NCI-H526 treated with DMSO at 0.1 percent for 48 hours (cell line): ENCODE measurements at regions not wholly inside any gene's neighbourhood (a gene's known extent, or its start where the extent isn't known, plus 50 kb on each side); places are given as distances from the start of the nearest gene placed in this dataset.
A peak's percentile ranks its signal among the peaks of the same experiment; 100 is the strongest.

ENCODE experiments used
- DNase-seq: peaks from one replicate; lab custom pipeline; 2025; lab: John Stamatoyannopoulos, UW

DNA sequence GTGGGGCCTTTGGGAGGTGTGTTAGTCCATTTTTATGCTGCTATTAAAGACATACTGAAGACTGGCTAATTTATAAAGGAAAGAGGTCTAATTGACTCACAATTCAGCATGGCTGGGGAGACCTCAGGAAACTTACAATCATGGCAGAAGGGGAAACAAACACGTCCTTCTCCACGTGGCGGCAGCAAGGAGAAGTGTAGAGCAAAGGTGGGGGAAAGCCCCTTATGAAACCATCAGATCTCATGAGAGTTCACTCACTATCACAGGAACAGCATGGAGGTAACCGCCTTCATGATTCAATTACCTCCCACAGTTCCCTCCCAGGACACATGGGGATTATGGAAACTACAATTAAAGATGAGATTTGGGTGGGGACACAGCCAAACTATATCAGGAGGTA, 187.1 kb upstream of the OSR1 start:
- no peak for DNase-seq

DNA sequence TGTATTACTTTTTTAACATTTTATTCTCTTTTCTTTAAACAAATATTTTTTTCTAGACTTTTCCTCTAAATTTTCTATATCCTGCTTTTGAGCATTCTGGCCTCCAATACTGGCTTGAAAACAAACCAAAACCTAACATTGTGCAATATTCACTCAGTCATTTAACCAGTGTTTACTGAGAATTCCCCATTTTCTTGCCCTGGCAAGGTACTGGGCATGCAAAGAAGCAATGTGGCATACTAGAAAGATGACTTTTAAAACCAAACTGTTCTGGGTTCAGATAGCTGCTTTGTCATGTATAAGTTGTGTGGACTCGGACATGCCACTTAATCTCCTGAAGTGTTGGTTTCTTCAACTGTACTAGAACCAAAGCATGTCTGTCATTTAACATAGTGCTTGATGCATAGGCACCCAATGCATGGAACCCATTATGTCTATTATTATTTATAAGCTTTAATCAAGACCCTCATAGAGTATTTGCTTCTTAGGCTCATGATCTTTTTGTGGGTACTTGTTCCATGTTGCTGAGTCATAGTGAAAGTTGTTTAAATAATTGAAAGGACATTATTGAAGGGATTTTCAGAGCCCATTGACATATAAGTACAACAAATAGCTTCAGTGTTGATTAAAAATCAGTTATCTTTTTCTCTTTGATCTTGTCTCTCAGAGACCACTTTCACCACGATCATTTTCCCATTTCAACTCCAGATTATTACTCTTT, 185.4 kb upstream of the OSR1 start:
- no peak for DNase-seq

- no peak for DNase-seq
These were observed 184.6 kb upstream of the OSR1 start for GRCh38 chr2:19542796-19543662.

DNA sequence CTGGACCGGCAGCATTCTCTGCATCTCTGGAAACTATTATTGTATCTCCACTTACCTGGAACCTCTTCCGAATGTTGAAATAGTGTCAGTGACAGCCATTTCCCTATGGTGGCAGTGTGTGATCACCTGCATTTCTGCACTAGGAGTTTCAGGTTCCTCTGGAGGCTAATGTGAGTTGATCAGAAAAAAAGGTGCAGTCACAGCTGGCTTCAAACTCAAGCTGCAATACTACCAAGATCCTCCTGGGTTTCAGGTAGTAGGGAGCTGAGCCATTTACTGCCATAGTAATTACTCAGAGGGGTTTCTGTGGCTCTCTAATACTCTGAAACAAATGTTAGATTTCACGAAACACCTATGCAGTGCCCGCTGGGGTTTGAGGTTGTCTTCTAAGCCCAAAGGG, 183.5 kb upstream of the OSR1 start:
- DNase-seq, result no peak

GRCh38 chr2:19540739-19541525, 182.5 kb upstream of the OSR1 start:
- DNase-seq, result no peak

GRCh38 chr2:19538411-19538963, 180.1 kb upstream of the OSR1 start:
- no peak for DNase-seq

GRCh38 chr2:19536136-19536535, 177.7 kb upstream of the OSR1 start:
- no peak for DNase-seq

GRCh38 chr2:19532547-19533196, 174.2 kb upstream of the OSR1 start:
- no peak for DNase-seq

GRCh38 chr2:19529677-19530076, 171.3 kb upstream of the OSR1 start:
- no peak for DNase-seq

DNA sequence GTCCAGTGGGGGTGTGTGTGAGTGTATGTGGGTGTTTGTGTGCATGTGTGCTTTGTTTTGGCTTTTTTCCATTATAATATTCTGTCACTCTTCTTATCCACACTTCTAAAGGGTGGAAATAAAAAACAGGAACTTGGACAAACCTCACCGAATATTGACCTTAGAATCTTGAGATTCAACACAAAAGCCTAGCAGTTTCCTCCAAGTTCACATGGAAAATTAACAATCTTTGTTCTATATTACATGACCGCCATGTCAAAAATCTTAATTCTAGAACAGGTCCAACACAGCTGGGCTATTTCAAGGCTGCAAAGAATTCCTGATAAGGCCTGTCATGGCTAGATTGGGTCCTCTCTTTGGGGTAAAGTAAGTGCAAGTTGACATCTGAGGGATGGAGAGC, 169.3 kb upstream of the OSR1 start:
- no peak for DNase-seq

- DNase-seq, result no peak
These were observed 166.9 kb upstream of the OSR1 start for GRCh38 chr2:19525313-19525712.

GRCh38 chr2:19519045-19519444, 160.6 kb upstream of the OSR1 start:
- DNase-seq, result no peak

DNA sequence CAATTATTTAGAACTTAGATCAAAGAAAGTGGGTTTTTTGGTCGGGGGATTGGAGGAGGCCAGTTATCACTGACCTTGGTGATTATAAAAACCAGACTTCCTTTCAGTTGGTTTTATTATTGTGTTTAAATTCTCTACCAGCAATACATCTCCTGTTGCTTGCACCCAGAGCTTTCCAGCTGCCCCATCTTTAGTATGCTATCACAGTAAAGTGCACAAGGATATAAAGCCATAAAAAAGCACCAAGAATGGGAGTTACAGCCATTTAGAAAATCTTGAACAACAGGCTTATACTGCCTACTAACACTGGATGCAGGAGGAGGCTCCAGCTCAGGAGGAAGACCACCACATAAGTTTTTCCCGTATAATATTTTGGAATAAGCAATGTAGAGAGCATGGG, 148.7 kb upstream of the OSR1 start:
- DNase-seq, result no peak

DNA sequence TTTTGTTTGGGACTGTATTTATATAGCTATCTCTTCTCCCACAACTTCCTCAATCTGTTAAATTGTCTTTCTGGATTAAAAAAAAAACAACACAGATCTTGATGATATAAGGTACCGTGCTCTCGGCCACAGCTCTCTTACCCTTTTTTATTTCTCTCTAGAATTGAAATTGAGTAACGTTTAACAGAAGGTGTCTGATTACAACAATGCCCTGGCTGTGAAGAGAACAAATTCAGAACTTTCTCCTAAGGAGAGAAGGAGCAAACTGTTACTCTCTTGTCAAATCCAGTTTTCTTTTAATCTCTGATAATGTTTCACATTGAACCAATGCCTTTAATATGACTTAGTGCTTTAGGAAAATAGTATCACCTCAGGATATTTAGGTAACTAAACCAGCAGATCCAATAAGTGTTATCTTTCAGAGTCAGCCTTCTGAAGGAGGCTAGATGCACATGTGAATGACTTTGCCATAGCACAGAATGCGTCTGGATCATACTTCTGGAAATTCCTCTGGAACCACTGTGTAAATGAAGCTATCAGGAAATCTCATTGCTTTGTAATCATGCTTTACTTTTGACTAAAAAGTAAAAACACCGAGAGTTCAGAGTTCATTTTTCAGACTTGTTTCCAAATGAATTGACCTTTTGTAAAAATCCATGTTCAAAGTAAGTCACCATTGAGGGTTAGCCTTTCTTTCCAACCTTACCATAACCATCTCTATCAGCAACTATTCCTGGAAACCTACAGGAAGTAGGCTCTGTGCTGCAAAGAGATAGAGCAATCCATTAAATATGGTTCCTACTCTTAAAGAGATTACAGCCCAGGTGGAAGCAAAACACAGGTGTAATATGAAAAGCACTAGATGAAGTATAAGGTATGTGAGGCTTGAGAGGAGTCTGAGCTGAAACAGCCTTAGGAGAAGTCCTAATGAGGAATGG, 147.0 kb upstream of the OSR1 start:
- no peak for DNase-seq

- peak; percentile 92 for DNase-seq
These were observed 146.2 kb upstream of the OSR1 start for GRCh38 chr2:19504400-19505198.

GRCh38 chr2:19503915-19504314, 145.5 kb upstream of the OSR1 start:
- no peak for DNase-seq

DNA sequence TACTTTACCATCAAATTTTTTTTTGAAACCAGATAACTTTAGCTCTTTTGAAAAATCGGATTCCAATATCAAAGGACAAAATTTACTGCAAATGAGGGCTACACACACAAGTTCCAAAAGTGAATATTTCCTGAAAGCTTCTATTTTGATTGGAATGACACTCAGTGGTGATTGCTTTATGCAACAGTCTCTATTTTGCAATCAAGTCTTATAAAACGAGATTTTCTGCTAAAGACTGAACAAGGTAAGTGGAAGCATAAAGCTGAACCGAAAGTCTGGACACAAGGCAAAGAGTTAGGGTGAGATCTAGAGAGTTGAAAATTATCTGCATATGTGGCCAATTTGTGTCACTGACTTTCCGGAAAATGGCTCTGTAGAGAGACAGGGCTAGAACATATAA, 145.0 kb upstream of the OSR1 start:
- DNase-seq, result no peak

DNA sequence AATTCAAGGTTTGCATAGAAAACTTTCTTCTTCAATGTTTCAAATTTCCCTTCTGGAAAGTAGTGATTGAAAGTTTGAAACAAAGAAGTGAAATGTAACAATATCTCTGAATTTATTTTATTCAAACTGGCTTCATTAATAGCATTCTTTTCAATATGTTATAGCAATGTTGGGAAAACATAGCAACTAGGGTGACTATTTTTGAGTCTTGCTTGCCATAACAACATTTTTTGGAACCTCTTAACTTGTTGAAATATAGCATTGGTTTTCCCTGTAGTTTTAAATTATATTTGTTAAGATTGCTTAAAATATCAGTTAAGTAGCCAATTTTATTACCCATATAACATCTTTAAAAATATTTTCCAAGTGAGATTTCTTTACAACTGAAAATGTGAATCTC, 141.7 kb upstream of the OSR1 start:
- no peak for DNase-seq

GRCh38 chr2:19496646-19497045, 138.2 kb upstream of the OSR1 start:
- DNase-seq, result no peak

- DNase-seq, result no peak
These were observed 135.8 kb upstream of the OSR1 start for GRCh38 chr2:19494241-19494640.
